GM10248 (cell line): ENCODE measurements at regions not wholly inside any gene's neighbourhood (a gene's known extent, or its start where the extent isn't known, plus 50 kb on each side); places are given as distances from the start of the nearest gene placed in this dataset.

Experiments
- CTCF ChIA-PET: fragments of 300-600 bp; sonication (Branson Sonifier 250); formaldehyde crosslinking; extraction: SDS; loops from one replicate; lab custom pipeline; 2021; ENCODE audit warnings: antibody characterized with exemption; lab: Yijun Ruan, JAX
- POLR2A ChIA-PET: fragments of 350-650 bp; sonication (Branson Sonifier 250); formaldehyde crosslinking; extraction: SDS; loops from one replicate; lab custom pipeline; 2020; ENCODE audit warnings: antibody characterized with exemption; lab: Yijun Ruan, JAX
- DNase-seq: peaks from one replicate; pipeline ENCODE4 v3.0.0; 2012; ENCODE audit errors: extremely low spot score
- TF ChIP-seq, protein P1 (sequence below): IDR thresholded peaks from 2 replicates; pipeline ENCODE4 v1.5.1; 2012; ENCODE audit warnings: mild to moderate bottlenecking, low read depth; ENCODE audit errors: extremely low read depth, missing control alignments, control extremely low read depth

DNA sequence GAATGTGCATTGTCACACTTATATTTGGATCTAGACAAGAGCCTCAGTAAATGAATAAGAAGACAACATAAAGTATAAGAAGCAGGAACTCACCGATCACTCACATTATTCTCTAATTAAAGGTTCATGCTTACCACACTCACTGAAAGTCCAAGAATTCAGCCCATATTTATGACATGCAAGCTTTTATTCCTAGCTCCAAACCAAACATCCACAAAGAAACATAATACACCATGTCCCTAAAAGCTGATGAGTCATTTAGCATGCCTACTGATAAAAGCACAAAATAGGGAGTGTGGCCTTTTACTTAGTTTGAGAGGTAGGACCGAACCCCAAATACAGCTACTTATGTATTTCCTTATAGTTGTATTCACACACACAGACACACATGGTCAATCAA, 1094.6 kb upstream of the CDH2 start:
- TF ChIP-seq, protein P1, sequence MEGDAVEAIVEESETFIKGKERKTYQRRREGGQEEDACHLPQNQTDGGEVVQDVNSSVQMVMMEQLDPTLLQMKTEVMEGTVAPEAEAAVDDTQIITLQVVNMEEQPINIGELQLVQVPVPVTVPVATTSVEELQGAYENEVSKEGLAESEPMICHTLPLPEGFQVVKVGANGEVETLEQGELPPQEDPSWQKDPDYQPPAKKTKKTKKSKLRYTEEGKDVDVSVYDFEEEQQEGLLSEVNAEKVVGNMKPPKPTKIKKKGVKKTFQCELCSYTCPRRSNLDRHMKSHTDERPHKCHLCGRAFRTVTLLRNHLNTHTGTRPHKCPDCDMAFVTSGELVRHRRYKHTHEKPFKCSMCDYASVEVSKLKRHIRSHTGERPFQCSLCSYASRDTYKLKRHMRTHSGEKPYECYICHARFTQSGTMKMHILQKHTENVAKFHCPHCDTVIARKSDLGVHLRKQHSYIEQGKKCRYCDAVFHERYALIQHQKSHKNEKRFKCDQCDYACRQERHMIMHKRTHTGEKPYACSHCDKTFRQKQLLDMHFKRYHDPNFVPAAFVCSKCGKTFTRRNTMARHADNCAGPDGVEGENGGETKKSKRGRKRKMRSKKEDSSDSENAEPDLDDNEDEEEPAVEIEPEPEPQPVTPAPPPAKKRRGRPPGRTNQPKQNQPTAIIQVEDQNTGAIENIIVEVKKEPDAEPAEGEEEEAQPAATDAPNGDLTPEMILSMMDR = no peak
- DNase-seq = no peak
- CTCF ChIA-PET = no interaction called here
- POLR2A ChIA-PET = no interaction called here

DNA sequence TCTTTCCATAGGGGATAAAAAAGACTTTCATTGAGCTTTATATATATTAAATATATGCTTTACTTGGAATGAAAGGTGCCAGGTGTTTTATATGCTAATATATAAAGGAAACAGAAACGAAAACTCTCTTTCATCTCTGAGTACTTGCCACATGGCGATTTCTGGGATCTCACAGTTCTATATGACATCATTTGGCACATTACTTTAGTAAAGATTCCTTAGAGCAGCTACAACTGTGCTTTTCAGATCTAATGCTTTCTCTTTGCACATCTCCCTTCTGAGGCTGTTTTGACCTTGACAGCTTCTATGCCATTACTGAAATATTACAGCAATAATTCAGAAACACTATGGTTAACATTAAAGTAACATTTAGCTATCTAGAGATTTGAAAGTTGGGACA, 1082.9 kb upstream of the CDH2 start:
- DNase-seq = no peak
- ChIA-PET CTCF (interaction anchor here (1.0 to 1.7 kb wide), 3 partner anchors 10 to 15 kb away, joined by 3 to 6 read pairs (median 4); no protein-coding TSS in a partner anchor), POLR2A (no interaction called here)
- TF ChIP-seq, protein P1 = no peak

- ChIA-PET CTCF (interaction anchor here (1.0 kb wide), 1 partner anchor 14 kb away, joined by 4 read pairs; no protein-coding TSS in a partner anchor), POLR2A (no interaction called here)
- TF ChIP-seq, protein P1 = no peak
- no peak for DNase-seq
Observed at GRCh38 chr18:29254123-29254522, 1077.2 kb upstream of the CDH2 start.

DNA sequence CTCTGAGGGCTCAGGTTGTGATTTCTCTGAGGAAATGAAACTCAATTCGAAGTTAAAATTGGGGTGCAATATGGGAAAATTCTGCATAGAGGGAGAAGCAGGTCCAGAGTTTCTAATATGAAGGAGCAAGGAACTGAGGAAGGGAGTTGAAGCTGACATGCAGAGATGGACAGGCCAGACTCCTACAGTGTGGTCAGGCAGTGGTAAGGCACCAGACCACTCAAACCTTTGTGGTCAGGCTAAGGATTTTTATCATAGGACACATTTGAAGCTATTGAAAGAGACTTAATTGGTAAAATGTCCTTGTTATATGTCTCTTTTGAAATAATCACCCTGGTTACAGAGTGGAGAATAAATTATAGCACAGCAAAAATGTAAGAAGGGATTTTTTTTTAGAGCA, 1074.8 kb upstream of the CDH2 start:
- CTCF ChIA-PET = interaction anchor here (1.1 to 1.3 kb wide), 3 partner anchors 51 to 132 kb away, joined by 3 read pairs; no protein-coding TSS in a partner anchor
- POLR2A ChIA-PET = interaction anchor here (0.6 kb wide), 1 partner anchor 1663 kb away, joined by 3 read pairs; no protein-coding TSS in a partner anchor
- DNase-seq = no peak
- TF ChIP-seq, protein P1 = no peak

- POLR2A ChIA-PET = no interaction called here
- CTCF ChIA-PET = interaction anchor here (1.0 to 1.3 kb wide), 4 partner anchors 19 to 133 kb away, joined by 3 read pairs; no protein-coding TSS in a partner anchor
- no peak for DNase-seq
- TF ChIP-seq, protein P1 = no peak
Observed at GRCh38 chr18:29250843-29251242, 1073.9 kb upstream of the CDH2 start.

DNA sequence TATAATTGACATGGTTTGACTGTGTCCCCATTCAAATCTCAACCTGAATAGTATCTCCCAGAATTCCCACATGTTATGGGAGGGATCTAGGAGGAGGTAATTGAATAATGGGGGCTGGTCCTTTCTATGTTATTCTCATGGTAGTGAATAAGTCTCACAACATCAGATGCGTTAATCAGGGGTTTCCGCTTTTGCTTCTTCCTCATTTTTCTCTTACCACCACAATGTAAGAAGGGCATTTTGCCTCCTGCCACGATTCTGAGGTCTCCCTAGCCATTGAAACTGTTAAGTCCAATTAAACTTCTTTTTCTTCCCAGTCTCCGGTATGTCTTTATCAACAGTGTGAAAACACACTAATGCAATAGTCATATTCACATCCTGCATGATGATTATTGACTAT, 1073.3 kb upstream of the CDH2 start:
- POLR2A ChIA-PET = no interaction called here
- TF ChIP-seq, protein P1 = no peak
- CTCF ChIA-PET = interaction anchor here (1.0 to 1.3 kb wide), 3 partner anchors 9 to 53 kb away, joined by 3 to 6 read pairs (median 3); no protein-coding TSS in a partner anchor
- no peak for DNase-seq
